BJ (cell line): ENCODE measurements at regions not wholly inside any gene's neighbourhood (a gene's known extent, or its start where the extent isn't known, plus 50 kb on each side); places are given as distances from the start of the nearest gene placed in this dataset.

Source experiments
- CTCF ChIA-PET: fragments of 350-600 bp; formaldehyde crosslinking; extraction: SDS; loops from one replicate; lab custom pipeline; 2021; ENCODE audit warnings: antibody characterized with exemption, inconsistent platforms; lab: Yijun Ruan, JAX
- POLR2A ChIA-PET: fragments of 300-600 bp; sonication (Branson Sonifier 250); formaldehyde crosslinking; extraction: SDS; loops from one replicate; lab custom pipeline; 2021; ENCODE audit warnings: antibody characterized with exemption; lab: Charles Lee
- DNase-seq: peaks from one replicate; pipeline ENCODE4 v3.0.0-alpha.2; 2011; ENCODE audit warnings: low read depth
- H3K27me3 ChIP-seq: 2 replicates; pipeline ENCODE4 v1.6.0; 2011; ENCODE audit warnings: low read length; ENCODE audit not compliant: control insufficient read depth, insufficient read depth
- H3K36me3 ChIP-seq: 2 replicates; pipeline ENCODE4 v1.5.1; 2011; ENCODE audit warnings: low read length; ENCODE audit not compliant: control insufficient read depth, insufficient read depth
- H3K4me3 ChIP-seq: 2 replicates; pipeline ENCODE4 v1.5.1; 2011; ENCODE audit warnings: low read depth, mild to moderate bottlenecking, control low read depth, low read length
- CTCF ChIP-seq: IDR thresholded peaks from 2 replicates; pipeline ENCODE4 v1.5.1; 2011; ENCODE audit warnings: low read depth, mild to moderate bottlenecking, control low read depth, inconsistent platforms, low read length, moderate library complexity; ENCODE audit not compliant: insufficient read depth

GRCh38 chr10:8331387-8331786 is 276.9 kb downstream of the GATA3 start:
- CTCF ChIA-PET: no interaction called here
- H3K4me3 ChIP-seq: no peak overlapping the region
- no peak for TF ChIP-seq CTCF

GRCh38 chr10:8331896-8332729 is 277.6 kb downstream of the GATA3 start:
- ChIA-PET POLR2A (no interaction called here), CTCF (no interaction called here)
- DNase-seq: peak; percentile 1
- Histone ChIP-seq H3K4me3 (0 out of 2 replicates have a peak overlapping the region, but pooled peaks have one; percentile 14), H3K27me3 (no peaks in the 10 kb centered on the region), H3K36me3 (no peaks in the 10 kb centered on the region)
- TF ChIP-seq CTCF: no peak

More at GRCh38 chr10:8331387-8331786, 276.9 kb downstream of the GATA3 start:
- H3K27me3 ChIP-seq: no peaks in the 10 kb centered on the region
- H3K36me3 ChIP-seq: no peaks in the 10 kb centered on the region
- no peak for DNase-seq
- POLR2A ChIA-PET: no interaction called here

- TF ChIP-seq CTCF: no peak
- ChIA-PET POLR2A (no interaction called here), CTCF (no interaction called here)
- no peak for DNase-seq
- no peaks in the 10 kb centered on the region for H3K36me3 ChIP-seq
- H3K4me3 ChIP-seq: no peak overlapping the region
- H3K27me3 ChIP-seq: no peaks in the 10 kb centered on the region
Observed at GRCh38 chr10:8332730-8333111, 278.2 kb downstream of the GATA3 start.

- ChIA-PET CTCF (no interaction called here), POLR2A (no interaction called here)
- no peak overlapping the region for H3K4me3 ChIP-seq
- no peak for DNase-seq
- H3K27me3 ChIP-seq: no peaks in the 10 kb centered on the region
- no peak for TF ChIP-seq CTCF
- H3K36me3 ChIP-seq: no peaks in the 10 kb centered on the region
Observed at GRCh38 chr10:8334631-8335030, 280.1 kb downstream of the GATA3 start.

- no peak overlapping the region for H3K4me3 ChIP-seq
- TF ChIP-seq CTCF: no peak
- DNase-seq: no peak
- ChIA-PET POLR2A (no interaction called here), CTCF (no interaction called here)
- H3K36me3 ChIP-seq: no peaks in the 10 kb centered on the region
- no peaks in the 10 kb centered on the region for H3K27me3 ChIP-seq
Observed at GRCh38 chr10:8336629-8337331, 282.3 kb downstream of the GATA3 start.
